ENCODE measurements at regions not wholly inside any gene's neighbourhood (a gene's known extent, or its start where the extent isn't known, plus 50 kb on each side); places are given as distances from the start of the nearest gene placed in this dataset.

GRCh38 chr5:152337484-152337883 is 67.6 kb downstream of the NMUR2 start:
- no peak for DNase-seq

GRCh38 chr5:152335461-152335860 is 69.6 kb downstream of the NMUR2 start:
- no peak for DNase-seq

GRCh38 chr5:152332716-152333460 is 72.2 kb downstream of the NMUR2 start:
- no peak for DNase-seq

GRCh38 chr5:152331718-152332117 is 73.4 kb downstream of the NMUR2 start:
- DNase-seq: no peak

- no peak for DNase-seq
Observed at GRCh38 chr5:152331006-152331405, 74.1 kb downstream of the NMUR2 start.

- DNase-seq: no peak
Observed at GRCh38 chr5:152329761-152330283, 75.3 kb downstream of the NMUR2 start.

- no peak for DNase-seq
Observed at GRCh38 chr5:152329207-152329606, 75.9 kb downstream of the NMUR2 start.

GRCh38 chr5:152315942-152316341 is 89.1 kb downstream of the NMUR2 start:
- DNase-seq: no peak

- DNase-seq: no peak
Observed at GRCh38 chr5:152314196-152314829, 90.8 kb downstream of the NMUR2 start.

GRCh38 chr5:152309926-152310450 is 95.1 kb downstream of the NMUR2 start:
- DNase-seq: no peak

GRCh38 chr5:152306386-152306785 is 98.7 kb downstream of the NMUR2 start:
- DNase-seq: no peak

GRCh38 chr5:152305525-152305924 is 99.6 kb downstream of the NMUR2 start:
- DNase-seq: no peak

- no peak for DNase-seq
Observed at GRCh38 chr5:152303841-152304240, 101.2 kb downstream of the NMUR2 start.

GRCh38 chr5:152297866-152298265 is 107.2 kb downstream of the NMUR2 start:
- no peak for DNase-seq

- DNase-seq: no peak
Observed at GRCh38 chr5:152293189-152293588, 111.9 kb downstream of the NMUR2 start.

GRCh38 chr5:152290181-152290580 is 114.9 kb downstream of the NMUR2 start:
- no peak for DNase-seq

- no peak for DNase-seq
Observed at GRCh38 chr5:152288917-152289595, 116.0 kb downstream of the NMUR2 start.

GRCh38 chr5:152288499-152288898 is 116.6 kb downstream of the NMUR2 start:
- no peak for DNase-seq

- no peak for DNase-seq
Observed at GRCh38 chr5:152285764-152286163, 119.3 kb downstream of the NMUR2 start.

- no peak for DNase-seq
Observed at GRCh38 chr5:152282331-152282730, 122.7 kb downstream of the NMUR2 start.

GRCh38 chr5:152277936-152278335 is 127.1 kb downstream of the NMUR2 start:
- no peak for DNase-seq

GRCh38 chr5:152274224-152274623 is 130.9 kb downstream of the NMUR2 start:
- DNase-seq: no peak

GRCh38 chr5:152271420-152271819 is 133.7 kb downstream of the NMUR2 start:
- no peak for DNase-seq

- no peak for DNase-seq
Observed at GRCh38 chr5:152270096-152270495, 135.0 kb downstream of the NMUR2 start.

Measured in NCI-H1092 (cell line).